Effector CD4-positive, alpha-beta T cell (primary cell): ENCODE measurements at regions not wholly inside any gene's neighbourhood (a gene's known extent, or its start where the extent isn't known, plus 50 kb on each side); places are given as distances from the start of the nearest gene placed in this dataset.

Experiments
- DNase-seq: peaks from one replicate; pipeline ENCODE4 v3.0.0-alpha.2; 2020

DNA sequence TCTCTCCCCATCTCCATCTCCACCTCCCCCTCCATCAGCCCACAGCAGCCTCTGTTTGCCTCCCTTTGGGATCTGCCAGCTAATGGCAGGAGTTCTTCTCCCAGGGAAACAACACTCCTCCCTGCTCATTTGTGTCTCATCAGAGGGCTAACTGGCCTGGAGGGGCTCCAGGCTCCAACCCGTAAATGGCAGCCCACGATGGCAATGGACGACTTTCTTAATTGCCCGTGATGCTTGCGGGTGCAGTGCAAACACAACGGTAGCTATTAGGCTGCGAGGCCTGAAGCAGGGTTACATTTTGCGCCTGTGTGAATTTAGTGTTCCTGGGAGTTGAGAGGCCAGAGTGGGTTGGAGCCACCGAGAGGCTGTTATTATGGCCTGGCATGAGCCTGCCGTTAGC, 285.1 kb downstream of the TNS1 start:
- DNase-seq = no peak

GRCh38 chr2:217715484-217715883, 287.3 kb downstream of the TNS1 start:
- no peak for DNase-seq

GRCh38 chr2:217714287-217714751, 288.5 kb downstream of the TNS1 start:
- no peak for DNase-seq

DNA sequence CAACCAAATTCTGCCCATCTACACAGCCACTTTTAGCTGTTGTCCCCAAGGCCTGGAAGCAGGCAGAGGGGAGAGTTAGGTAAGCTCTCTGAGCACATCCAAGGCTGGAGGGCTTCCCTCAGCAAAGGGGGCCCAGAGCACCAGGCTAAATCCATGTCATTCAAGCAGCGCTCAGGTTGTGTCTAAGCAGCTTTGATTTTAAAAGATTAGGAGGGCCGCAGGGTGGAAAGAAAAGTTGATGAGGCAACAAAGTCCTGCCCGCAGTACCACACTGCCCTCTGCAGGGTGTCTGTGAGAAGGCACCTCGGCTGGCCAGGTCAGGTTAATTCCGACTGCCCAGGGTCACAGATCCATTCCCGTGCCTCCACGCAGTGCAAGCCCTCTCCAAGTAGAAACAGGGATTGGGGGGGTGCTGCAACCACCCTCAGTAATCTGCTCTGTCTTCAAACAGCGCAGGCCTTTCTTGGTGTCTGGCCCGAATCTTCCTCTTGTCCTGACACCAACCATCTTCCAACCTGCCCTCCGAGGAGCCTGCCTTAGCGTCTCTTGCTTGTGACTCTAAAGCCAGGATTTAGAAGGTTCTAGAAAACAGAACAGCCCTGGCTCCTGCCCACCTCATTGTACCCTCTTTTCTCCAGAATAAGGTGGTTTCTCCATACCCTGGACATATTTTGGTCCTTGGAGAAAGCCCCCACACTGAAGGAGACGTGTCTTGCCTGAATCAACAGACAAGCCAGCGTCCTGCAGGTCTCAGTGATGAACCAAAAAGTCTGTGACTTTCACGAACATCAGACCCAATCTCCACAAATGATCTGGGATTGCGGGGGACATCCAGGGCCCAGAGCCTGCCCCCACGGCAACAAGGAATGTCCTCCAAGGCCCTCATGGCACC, 289.2 kb downstream of the TNS1 start:
- DNase-seq = peak; percentile 61

DNA sequence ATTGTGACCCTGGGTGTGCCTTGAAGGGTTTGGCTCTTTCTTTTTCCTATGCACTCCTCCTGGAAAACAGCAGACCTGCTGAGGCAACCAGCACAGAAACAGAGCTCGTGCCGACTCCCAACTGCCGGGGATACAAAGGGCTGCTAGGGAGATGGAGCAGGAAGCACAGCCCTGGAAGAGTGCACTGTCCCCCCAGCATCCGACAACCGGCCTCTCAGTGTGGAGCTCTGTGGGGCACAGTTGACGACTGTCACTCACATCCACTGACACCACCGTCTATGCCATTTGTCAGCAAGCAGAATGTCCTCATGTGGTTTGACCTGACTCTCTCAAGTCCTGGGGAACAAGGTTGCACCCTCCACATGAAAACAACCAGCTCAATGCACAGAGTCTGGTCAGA, 290.4 kb downstream of the TNS1 start:
- DNase-seq = no peak

DNA sequence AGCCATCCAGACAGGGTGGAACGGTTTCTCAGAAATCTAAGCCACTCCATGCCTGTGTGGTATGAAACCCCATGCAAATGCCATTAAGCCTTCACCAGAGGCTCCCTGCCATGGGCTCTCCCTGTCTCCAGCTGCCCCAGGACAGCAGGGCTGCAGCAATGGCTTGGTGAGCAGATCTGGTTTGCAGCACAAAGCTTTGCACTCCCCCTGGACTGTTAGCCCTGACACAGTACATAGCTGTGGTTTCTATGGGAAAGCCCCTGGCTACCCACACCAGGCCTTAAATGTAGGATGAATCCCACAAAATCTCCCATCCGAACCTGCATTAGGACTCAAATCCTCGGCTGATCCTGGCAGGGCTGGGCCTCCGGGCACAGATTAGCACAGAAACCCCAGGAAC, 291.6 kb downstream of the TNS1 start:
- DNase-seq = no peak

GRCh38 chr2:217710211-217710765, 292.5 kb downstream of the TNS1 start:
- no peak for DNase-seq

DNA sequence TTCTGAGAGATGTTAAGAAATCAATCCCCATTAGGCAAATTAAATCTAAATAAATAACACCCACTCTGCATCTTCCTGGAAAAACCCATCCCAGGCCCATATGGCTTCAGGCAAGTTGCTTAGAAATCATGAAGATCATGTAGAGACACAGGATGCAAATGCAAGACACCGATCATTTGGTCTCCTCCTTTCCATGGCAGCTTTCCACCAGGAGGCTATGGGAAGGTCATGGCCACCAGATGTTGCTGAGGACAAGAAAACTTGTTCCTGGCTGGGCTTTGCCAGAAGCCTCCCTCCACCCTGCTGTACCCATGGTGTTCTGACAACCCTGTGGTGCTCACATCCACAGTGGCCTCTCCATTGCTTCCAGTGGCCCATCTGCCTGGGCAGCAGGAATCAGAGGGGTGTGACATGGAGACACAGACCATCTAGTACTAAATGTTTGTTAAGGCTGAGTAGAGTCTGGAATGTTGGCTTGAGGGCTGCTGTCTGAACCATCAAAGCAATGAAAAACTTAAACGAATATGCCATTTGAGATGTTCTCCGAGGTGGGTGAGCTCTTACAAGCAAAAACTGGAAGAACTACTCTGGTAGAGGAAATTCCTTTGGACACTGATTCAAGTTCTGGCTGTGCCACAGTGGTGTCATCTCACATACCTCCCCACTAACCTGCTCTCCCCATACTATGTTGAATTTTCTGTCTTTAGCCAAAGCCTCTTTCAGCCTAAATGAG, 293.2 kb downstream of the TNS1 start:
- no peak for DNase-seq

- no peak for DNase-seq
Observed at GRCh38 chr2:217707131-217707611, 295.6 kb downstream of the TNS1 start.

DNA sequence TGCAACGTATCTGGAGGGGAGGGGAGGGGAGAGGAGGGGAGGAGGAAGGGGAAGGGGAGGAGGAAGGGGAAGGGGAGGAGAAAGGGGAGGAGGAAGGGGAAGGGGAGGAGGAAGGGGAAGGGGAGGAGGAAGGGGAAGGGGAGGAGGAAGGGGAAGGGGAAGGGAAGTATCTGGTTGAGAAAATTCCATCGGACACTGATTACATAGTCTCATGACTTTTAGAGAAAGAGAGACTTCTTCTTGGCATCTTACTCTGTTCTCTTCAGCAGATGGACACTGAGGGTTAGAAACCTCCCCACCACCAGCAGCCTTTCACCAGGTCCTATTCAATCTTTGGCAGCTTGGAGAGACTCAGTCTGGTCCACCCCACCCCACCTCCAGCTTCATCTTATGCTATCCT, 296.3 kb downstream of the TNS1 start:
- no peak for DNase-seq

DNA sequence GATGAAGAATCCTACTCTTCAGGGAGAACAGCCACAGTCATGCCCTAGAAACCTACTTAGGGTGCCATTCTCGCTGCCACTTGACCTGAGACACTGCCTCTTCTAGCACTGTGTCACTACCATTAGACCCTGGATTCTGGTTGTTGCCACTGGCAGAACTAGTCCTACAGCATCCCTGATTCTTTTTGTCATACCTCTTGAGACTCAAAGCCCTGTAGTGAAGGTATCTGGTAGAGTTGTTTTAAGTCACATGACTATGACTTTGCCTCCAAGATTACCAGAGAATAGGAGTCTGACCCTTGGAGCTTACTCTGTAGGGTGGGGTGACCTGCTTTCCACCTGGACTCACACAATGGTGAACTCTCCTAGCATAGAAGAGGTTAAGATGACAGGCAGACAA, 296.7 kb downstream of the TNS1 start:
- DNase-seq = no peak

DNA sequence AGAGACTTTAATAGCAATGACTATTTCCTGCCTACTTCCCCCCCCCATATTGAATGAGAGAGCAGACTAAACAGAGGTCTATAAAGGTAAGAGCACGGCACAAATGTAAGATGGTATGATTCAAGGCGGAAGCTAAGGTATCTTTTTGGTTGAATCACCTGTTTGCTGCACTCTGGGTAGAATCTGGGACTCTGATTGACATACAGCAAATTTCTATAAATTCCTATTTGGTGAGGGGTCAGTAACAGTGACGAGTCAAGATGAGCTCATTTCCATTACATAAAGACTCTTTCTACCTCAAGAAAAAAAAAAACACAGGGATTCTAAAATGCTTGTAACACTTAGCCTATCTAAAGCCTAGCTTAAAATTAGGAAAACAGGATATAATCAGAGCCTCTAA, 297.3 kb downstream of the TNS1 start:
- DNase-seq = no peak

GRCh38 chr2:217703999-217704398, 298.8 kb downstream of the TNS1 start:
- no peak for DNase-seq

GRCh38 chr2:217703102-217703501, 299.7 kb downstream of the TNS1 start:
- DNase-seq = no peak

DNA sequence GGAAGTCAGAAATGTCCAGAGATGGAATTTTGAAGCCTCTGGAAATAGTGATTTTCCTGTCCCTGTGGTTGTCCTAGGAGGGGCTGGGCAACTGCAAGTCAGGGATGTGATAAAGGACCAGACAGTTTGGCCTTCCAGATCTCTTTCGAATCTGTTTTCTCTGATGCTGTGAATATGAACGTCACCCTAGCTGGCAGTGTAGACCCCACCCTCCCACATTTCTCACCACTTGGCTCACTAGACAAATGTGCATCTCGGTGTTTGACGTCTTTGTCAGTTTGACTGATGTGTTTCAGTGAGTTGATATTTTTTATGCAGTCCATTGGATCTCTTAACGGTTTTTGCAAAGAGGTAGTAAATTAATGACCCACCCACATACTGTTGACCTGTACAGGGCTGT, 301.2 kb downstream of the TNS1 start:
- no peak for DNase-seq

GRCh38 chr2:217698691-217699090, 304.1 kb downstream of the TNS1 start:
- DNase-seq = no peak

DNA sequence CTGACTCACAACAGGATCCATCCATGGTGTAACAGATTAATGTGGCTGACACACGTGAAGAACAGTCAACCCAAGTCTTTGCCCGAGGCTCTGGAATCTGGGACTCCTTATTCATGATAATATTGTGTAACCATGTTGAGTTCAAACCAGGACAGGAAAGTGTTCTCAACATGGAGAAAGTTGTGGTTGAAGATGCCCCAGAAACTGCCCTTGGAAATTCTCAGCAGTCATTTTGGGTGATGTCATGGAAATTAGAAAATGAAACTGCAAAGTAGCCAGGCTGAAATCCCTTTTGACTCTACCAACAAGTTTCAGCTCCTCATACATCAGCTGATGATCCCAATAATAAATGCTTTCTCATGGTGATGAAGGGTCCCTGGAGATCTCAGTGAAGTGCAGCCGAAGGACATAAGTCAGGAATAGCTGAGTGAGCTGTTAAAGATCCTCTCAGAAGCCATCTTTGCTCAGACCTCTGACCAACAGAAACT, 307.7 kb downstream of the TNS1 start:
- DNase-seq = no peak

DNA sequence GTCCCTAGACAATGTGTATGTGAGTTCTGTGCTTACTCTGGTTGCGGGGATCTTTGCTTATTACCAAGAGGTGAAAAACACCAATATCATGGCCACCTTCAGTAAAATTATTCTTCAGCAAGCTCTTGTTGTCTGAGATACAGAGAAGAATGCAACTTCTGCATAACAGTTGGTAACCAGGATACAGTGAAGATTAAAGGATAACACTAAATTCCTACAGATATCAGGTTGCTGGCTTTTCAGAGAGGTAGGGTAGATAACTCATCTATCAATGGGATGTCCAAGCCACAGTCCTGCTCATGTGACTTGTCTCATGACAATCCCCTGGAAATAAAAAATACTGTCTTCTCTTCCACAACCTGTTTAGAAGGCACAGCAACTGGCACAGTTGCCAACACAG, 308.5 kb downstream of the TNS1 start:
- DNase-seq = no peak

GRCh38 chr2:217693363-217693762, 309.4 kb downstream of the TNS1 start:
- no peak for DNase-seq

DNA sequence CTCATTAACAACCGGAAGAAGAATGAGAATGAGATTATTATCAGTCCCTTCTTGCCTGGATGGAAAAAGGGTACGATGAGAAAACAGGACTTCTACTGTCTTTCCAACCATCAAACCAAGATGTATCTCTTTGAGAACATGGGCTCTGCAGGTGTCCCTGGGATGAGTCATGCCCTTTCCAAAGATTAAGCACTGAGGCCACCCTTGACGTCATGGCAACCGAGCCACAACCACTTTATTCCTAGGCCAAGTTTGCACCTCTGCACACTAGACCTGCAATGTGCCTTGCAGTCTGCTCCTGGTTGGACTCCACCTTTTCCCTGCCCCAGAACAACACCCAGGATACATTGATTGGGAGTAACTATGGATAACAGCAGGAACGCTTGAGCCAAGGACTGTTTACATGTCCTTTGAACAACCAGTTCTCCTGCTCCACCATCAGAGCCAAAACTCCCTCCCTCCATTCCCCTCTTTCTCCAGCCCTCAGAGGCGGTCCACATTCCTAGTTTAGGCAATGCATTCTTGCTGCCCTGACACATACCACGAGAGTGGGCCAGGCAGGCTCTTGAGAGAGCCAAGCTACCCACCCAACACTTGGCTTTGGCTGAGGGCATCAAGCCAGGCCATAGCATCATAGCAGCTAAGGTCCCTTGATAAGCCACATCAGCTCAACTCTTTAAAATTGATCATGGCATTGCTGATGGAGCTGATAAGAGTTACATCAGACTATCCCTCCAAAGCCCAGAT, 310.7 kb downstream of the TNS1 start:
- no peak for DNase-seq

DNA sequence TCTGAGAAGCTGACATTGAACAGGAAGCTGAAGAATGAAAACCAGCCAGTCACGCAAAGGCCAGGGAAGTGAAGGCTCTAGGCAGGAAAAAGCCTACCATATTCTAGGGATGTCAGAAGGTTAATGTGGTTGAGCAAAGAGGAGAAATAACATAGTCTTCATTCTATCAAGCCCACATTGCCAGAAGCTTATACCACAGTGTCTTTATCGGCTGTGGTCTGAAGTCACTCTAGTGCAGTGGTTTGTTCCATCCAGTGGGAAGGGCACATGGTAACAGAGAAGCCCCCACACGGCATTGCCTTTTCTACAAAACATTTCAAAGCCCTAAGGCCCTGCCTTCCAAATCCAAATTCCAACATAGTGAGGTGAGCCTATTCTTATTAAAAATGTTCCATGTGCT, 311.3 kb downstream of the TNS1 start:
- no peak for DNase-seq

GRCh38 chr2:217689053-217689452, 313.7 kb downstream of the TNS1 start:
- DNase-seq = no peak

DNA sequence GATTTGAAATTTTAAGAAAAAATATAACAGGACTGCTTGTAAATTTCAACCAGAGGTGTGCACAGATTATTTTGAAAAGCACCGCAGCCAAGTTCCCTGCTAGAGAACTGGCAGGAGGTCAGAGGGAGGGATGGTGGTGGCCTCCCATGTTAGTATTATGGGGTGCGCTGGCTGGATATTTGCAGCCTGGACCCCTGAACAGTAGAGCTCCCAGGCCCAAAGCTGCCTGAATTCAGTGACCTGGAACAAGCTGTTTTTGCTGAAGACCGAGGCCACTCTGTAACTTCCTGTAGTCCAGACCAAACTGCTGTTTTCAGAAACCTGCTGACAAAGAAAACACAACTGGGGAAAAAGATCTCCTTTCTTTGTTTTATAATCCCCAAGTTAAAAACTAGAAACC, 314.3 kb downstream of the TNS1 start:
- no peak for DNase-seq
